Ishikawa (cell line): ENCODE measurements at regions not wholly inside any gene's neighbourhood (a gene's known extent, or its start where the extent isn't known, plus 50 kb on each side); places are given as distances from the start of the nearest gene placed in this dataset.

Experiments used
- CEBPB ChIP-seq: IDR thresholded peaks from 2 replicates; pipeline ENCODE4 v1.6.1; 2012
- CREB1 ChIP-seq: IDR thresholded peaks from 2 replicates; pipeline ENCODE4 v1.6.1; 2012; ENCODE audit warnings: low read depth
- EGR1 ChIP-seq: IDR thresholded peaks from 2 replicates; pipeline ENCODE4 v1.6.1; 2012
- EP300 ChIP-seq: IDR thresholded peaks from 2 replicates; pipeline ENCODE4 v1.6.1; 2012; ENCODE audit warnings: borderline replicate concordance
- FOXM1 ChIP-seq: IDR thresholded peaks from 2 replicates; pipeline ENCODE4 v1.6.1; 2012; ENCODE audit warnings: low read depth, borderline replicate concordance
- NFIC ChIP-seq: IDR thresholded peaks from 2 replicates; pipeline ENCODE4 v1.6.1; 2012
- RAD21 ChIP-seq: IDR thresholded peaks from 2 replicates; pipeline ENCODE4 v1.6.1; 2012; ENCODE audit warnings: low read depth
- TAF1 ChIP-seq: IDR thresholded peaks from 2 replicates; pipeline ENCODE4 v1.6.1; 2012; ENCODE audit warnings: low read depth, mild to moderate bottlenecking
- TCF12 ChIP-seq: IDR thresholded peaks from 2 replicates; pipeline ENCODE4 v1.6.1; 2012; ENCODE audit warnings: low read depth
- TEAD4 ChIP-seq: IDR thresholded peaks from 2 replicates; pipeline ENCODE4 v1.6.1; 2012
- YY1 ChIP-seq: IDR thresholded peaks from 2 replicates; pipeline ENCODE4 v1.6.1; 2012; ENCODE audit warnings: low read depth
- ZBTB7A ChIP-seq: IDR thresholded peaks from 2 replicates; pipeline ENCODE4 v1.6.1; 2012; ENCODE audit warnings: low read depth
- TF ChIP-seq, protein P1 (sequence below): IDR thresholded peaks from 2 replicates; pipeline ENCODE4 v1.6.1; 2012; ENCODE audit warnings: low read depth, mild to moderate bottlenecking
- TF ChIP-seq, protein P2 (sequence below): IDR thresholded peaks from 2 replicates; pipeline ENCODE4 v1.6.1; 2012
- TF ChIP-seq, protein P3 (sequence below): IDR thresholded peaks from 2 replicates; pipeline ENCODE4 v1.6.1; 2012

DNA sequence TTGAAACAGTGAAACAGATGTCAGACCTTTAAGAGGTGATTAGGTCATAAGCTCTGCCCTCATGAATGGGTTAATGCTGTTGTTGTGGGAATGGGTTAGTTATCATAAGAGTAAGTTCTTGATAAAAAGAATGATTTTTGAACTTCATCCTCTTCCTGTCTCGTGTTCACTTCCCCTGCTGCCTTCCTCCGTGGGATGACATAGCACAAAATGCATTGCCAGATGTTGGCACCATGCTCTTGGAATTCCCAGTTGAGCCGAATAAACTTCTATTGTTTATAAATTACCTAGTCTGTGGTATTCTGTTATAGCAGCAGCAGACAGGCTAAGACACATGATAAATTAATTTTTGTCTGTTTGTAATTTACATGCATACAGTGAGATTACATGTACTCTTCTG is 112.0 kb upstream of the LRRC7 start:
- TF ChIP-seq, protein P1, sequence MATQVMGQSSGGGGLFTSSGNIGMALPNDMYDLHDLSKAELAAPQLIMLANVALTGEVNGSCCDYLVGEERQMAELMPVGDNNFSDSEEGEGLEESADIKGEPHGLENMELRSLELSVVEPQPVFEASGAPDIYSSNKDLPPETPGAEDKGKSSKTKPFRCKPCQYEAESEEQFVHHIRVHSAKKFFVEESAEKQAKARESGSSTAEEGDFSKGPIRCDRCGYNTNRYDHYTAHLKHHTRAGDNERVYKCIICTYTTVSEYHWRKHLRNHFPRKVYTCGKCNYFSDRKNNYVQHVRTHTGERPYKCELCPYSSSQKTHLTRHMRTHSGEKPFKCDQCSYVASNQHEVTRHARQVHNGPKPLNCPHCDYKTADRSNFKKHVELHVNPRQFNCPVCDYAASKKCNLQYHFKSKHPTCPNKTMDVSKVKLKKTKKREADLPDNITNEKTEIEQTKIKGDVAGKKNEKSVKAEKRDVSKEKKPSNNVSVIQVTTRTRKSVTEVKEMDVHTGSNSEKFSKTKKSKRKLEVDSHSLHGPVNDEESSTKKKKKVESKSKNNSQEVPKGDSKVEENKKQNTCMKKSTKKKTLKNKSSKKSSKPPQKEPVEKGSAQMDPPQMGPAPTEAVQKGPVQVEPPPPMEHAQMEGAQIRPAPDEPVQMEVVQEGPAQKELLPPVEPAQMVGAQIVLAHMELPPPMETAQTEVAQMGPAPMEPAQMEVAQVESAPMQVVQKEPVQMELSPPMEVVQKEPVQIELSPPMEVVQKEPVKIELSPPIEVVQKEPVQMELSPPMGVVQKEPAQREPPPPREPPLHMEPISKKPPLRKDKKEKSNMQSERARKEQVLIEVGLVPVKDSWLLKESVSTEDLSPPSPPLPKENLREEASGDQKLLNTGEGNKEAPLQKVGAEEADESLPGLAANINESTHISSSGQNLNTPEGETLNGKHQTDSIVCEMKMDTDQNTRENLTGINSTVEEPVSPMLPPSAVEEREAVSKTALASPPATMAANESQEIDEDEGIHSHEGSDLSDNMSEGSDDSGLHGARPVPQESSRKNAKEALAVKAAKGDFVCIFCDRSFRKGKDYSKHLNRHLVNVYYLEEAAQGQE = no peak
- no peak for TF ChIP-seq CEBPB
- no peak for TF ChIP-seq EGR1
- no peak for TF ChIP-seq TEAD4
- TF ChIP-seq EP300 = no peak
- TF ChIP-seq CREB1 = no peak
- TF ChIP-seq, protein P2, sequence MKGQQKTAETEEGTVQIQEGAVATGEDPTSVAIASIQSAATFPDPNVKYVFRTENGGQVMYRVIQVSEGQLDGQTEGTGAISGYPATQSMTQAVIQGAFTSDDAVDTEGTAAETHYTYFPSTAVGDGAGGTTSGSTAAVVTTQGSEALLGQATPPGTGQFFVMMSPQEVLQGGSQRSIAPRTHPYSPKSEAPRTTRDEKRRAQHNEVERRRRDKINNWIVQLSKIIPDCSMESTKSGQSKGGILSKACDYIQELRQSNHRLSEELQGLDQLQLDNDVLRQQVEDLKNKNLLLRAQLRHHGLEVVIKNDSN = no peak
- TF ChIP-seq NFIC = no peak
- TF ChIP-seq ZBTB7A = no peak
- TF ChIP-seq, protein P3, sequence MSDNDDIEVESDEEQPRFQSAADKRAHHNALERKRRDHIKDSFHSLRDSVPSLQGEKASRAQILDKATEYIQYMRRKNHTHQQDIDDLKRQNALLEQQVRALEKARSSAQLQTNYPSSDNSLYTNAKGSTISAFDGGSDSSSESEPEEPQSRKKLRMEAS = no peak
- no peak for TF ChIP-seq YY1
- TF ChIP-seq FOXM1 = no peak
- TF ChIP-seq TCF12 = no peak
- no peak for TF ChIP-seq RAD21
- no peak for TF ChIP-seq TAF1

DNA sequence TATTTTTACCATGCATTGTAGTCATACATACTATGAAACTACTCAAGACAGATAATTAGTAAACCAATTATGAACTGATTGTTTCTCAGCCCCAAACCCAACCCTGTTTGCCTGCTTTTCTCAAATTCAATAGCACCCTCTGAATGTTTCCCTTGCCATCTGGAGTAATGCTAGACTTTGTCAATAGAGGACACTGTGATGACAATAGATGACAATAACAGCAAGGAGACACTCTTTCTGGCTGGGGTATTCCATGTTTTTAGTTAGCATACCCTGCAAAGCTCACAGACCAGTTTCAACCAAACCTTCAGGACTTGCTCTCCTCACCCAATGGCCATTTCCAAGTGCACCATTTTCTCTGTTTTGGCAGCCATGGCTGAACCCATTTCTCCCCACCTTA is 108.5 kb upstream of the LRRC7 start:
- no peak for TF ChIP-seq NFIC
- no peak for TF ChIP-seq FOXM1
- no peak for TF ChIP-seq EGR1
- TF ChIP-seq, protein P3 = no peak
- no peak for TF ChIP-seq TCF12
- TF ChIP-seq ZBTB7A = no peak
- no peak for TF ChIP-seq RAD21
- no peak for TF ChIP-seq TEAD4
- no peak for TF ChIP-seq YY1
- no peak for TF ChIP-seq CEBPB
- TF ChIP-seq CREB1 = no peak
- TF ChIP-seq, protein P2 = no peak
- TF ChIP-seq TAF1 = no peak
- TF ChIP-seq, protein P1 = no peak
- TF ChIP-seq EP300 = no peak

DNA sequence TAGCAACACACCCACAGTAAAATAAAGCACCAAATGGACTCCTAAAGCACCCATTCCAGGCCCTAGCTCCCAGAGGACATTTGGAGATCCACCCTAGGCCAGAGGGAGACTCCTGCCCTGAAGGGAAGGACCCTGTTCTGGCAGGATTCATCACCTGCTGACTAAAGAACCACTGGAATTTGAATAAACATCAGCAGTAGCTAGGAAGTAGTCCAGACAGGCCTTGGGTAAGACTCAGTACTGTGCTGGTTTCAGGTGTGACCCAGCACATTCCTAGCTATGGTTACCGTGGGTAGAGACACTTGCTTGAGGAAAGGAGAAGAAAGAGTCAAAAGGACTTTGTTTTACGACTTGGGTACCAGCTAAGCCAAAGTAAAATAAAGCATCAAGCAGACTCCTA is 92.7 kb upstream of the LRRC7 start:
- TF ChIP-seq NFIC = no peak
- no peak for TF ChIP-seq YY1
- TF ChIP-seq ZBTB7A = no peak
- TF ChIP-seq TCF12 = no peak
- TF ChIP-seq TAF1 = no peak

DNA sequence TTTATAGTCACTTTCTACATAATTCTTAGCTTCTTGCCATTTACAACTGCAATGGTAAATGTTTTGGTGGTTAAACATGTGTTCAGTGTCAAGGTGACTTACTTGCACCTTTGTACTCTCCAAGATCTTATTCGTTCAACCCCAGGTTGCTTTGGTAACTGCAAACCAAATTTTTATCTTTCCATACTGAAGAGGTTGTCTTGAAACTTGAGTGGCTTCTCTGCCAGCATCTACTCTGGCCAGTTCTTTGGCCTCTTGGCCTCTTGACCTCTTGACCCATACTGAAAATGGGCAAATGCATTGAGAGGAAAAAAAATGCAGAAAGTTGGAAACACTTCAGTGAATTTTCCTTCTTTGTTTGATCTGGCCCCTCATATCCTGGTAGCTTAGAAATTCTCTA is 88.0 kb upstream of the LRRC7 start:
- no peak for TF ChIP-seq RAD21
- no peak for TF ChIP-seq YY1
- TF ChIP-seq ZBTB7A = no peak
- TF ChIP-seq, protein P2 = no peak
- no peak for TF ChIP-seq FOXM1
- TF ChIP-seq CEBPB = no peak
- no peak for TF ChIP-seq TAF1
- TF ChIP-seq, protein P3 = no peak
- TF ChIP-seq CREB1 = no peak

DNA sequence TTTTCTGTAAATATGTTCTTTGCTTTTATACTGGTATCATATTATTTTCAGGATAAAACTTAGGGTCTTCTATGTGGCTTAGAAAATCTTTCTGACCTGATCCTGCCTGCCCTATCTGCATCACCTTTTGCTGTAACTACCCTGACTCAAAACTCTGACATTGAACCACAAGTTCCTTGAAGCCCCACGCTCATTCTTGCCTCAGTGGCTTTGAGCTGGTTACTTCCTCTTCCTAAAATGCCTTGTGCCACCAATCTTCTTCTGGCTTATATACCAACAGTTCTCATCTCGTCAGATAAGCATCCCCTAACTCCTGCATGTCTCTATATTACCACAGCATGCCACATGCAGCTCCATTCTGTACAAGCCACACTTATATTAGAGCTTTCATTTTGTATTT is 84.5 kb upstream of the LRRC7 start:
- TF ChIP-seq TEAD4 (no peak), ZBTB7A (no peak), EP300 (no peak), TAF1 (no peak), TCF12 (no peak), NFIC (no peak), FOXM1 (no peak), YY1 (no peak), CEBPB (no peak), CREB1 (no peak), EGR1 (no peak), RAD21 (no peak)
- TF ChIP-seq, protein P3 = no peak
- TF ChIP-seq, protein P2 = no peak
- TF ChIP-seq, protein P1 = no peak
